ENCODE measurements at regions not wholly inside any gene's neighbourhood (a gene's known extent, or its start where the extent isn't known, plus 50 kb on each side); places are given as distances from the start of the nearest gene placed in this dataset.

GRCh38 chr17:79320331-79320730 lies 245.7 kb downstream of the ENGASE start:
- Histone ChIP-seq H3K9me3 (no peaks in the 10 kb centered on the region), H3K4me3 (no peak overlapping the region), H3K27ac (no peak overlapping the region), H3K4me1 (no peaks in the 10 kb centered on the region), H3K27me3 (peaks cover 0 to 3% of the 10 kb centered on the region in 2 donors), H3K36me3 (no peaks in the 10 kb centered on the region)
- WGBS (ENCODE audit: insufficient coverage, low coverage, low lambda C conversion rate, missing lambda C conversion rate) = no CpG with 5 or more reads among the region's 7 CpGs
- TF ChIP-seq CTCF (IDR thresholded peaks at IDR 0.05) (no peak), POLR2A (IDR thresholded peaks at IDR 0.05) (no peak)
- ATAC-seq (no peak), DNase-seq (no peak)
- intact Hi-C loops (cut with DNase I) = no loop called here

GRCh38 chr17:79317916-79318315 lies 243.3 kb downstream of the ENGASE start:
- no peaks in the 10 kb centered on the region for H3K36me3 ChIP-seq
- no peak for DNase-seq
- TF ChIP-seq POLR2A (IDR thresholded peaks at IDR 0.05) (no peak), CTCF (IDR thresholded peaks at IDR 0.05) (no peak)
- peaks cover 0 to 3% of the 10 kb centered on the region in 2 donors for H3K27me3 ChIP-seq
- H3K27ac ChIP-seq = no peak overlapping the region
- intact Hi-C loops (cut with DNase I) = no loop called here
- ATAC-seq = no peak
- H3K4me3 ChIP-seq = no peak overlapping the region
- H3K4me1 ChIP-seq = no peaks in the 10 kb centered on the region
- WGBS (ENCODE audit: insufficient coverage, low coverage, low lambda C conversion rate, missing lambda C conversion rate) = 65% methylated on average over 5 of the region's 5 CpGs
- H3K9me3 ChIP-seq = no peaks in the 10 kb centered on the region

- TF ChIP-seq CTCF (IDR thresholded peaks at IDR 0.05) = no peak
- no peak for TF ChIP-seq POLR2A (IDR thresholded peaks at IDR 0.05)
- Histone ChIP-seq H3K9me3 (no peaks in the 10 kb centered on the region), H3K4me3 (no peak overlapping the region), H3K4me1 (no peaks in the 10 kb centered on the region), H3K36me3 (no peaks in the 10 kb centered on the region), H3K27me3 (peaks cover 0 to 3% of the 10 kb centered on the region in 2 donors), H3K27ac (no peak overlapping the region)
- intact Hi-C loops (cut with DNase I) = no loop called here
- ATAC-seq (no peak), DNase-seq (no peak)
- WGBS (ENCODE audit: insufficient coverage, low coverage, low lambda C conversion rate, missing lambda C conversion rate) = 45% methylated on average over 6 of the region's 6 CpGs
Measured at GRCh38 chr17:79316805-79317204, 242.2 kb downstream of the ENGASE start.

- no peaks in the 10 kb centered on the region for H3K9me3 ChIP-seq
- peaks cover 0 to 3% of the 10 kb centered on the region in 2 donors for H3K27me3 ChIP-seq
- intact Hi-C loops (cut with DNase I) = no loop called here
- no peak for ATAC-seq
- WGBS (ENCODE audit: insufficient coverage, low coverage, low lambda C conversion rate, missing lambda C conversion rate) = 19% methylated on average over 23 of the region's 30 CpGs
- no peak overlapping the region for H3K27ac ChIP-seq
- DNase-seq = no peak
- H3K4me3 ChIP-seq = no peak overlapping the region
- H3K4me1 ChIP-seq = no peaks in the 10 kb centered on the region
- TF ChIP-seq POLR2A (IDR thresholded peaks at IDR 0.05) = no peak
- no peak for TF ChIP-seq CTCF (IDR thresholded peaks at IDR 0.05)
- H3K36me3 ChIP-seq = no peaks in the 10 kb centered on the region
Measured at GRCh38 chr17:79315358-79316105, 240.9 kb downstream of the ENGASE start.
